ENCODE measurements at regions not wholly inside any gene's neighbourhood (a gene's known extent, or its start where the extent isn't known, plus 50 kb on each side); places are given as distances from the start of the nearest gene placed in this dataset.

- no peak for TF ChIP-seq EGR1 (IDR thresholded peaks at IDR 0.05; ENCODE audit: low read depth in 2 of 2)
- TF ChIP-seq, protein P1, sequence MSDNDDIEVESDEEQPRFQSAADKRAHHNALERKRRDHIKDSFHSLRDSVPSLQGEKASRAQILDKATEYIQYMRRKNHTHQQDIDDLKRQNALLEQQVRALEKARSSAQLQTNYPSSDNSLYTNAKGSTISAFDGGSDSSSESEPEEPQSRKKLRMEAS (IDR thresholded peaks at IDR 0.05) = no peak
- peak; percentile 85 to 95 for TF ChIP-seq RAD21 (IDR thresholded peaks at IDR 0.05)
- TF ChIP-seq, protein P2, sequence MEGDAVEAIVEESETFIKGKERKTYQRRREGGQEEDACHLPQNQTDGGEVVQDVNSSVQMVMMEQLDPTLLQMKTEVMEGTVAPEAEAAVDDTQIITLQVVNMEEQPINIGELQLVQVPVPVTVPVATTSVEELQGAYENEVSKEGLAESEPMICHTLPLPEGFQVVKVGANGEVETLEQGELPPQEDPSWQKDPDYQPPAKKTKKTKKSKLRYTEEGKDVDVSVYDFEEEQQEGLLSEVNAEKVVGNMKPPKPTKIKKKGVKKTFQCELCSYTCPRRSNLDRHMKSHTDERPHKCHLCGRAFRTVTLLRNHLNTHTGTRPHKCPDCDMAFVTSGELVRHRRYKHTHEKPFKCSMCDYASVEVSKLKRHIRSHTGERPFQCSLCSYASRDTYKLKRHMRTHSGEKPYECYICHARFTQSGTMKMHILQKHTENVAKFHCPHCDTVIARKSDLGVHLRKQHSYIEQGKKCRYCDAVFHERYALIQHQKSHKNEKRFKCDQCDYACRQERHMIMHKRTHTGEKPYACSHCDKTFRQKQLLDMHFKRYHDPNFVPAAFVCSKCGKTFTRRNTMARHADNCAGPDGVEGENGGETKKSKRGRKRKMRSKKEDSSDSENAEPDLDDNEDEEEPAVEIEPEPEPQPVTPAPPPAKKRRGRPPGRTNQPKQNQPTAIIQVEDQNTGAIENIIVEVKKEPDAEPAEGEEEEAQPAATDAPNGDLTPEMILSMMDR (IDR thresholded peaks at IDR 0.05; ENCODE audit: low read depth, low read length, missing input control) = peak; percentile 57
- no peak for TF ChIP-seq TAF1 (conservative IDR thresholded peaks at IDR 0.05)
- TF ChIP-seq, protein P3, sequence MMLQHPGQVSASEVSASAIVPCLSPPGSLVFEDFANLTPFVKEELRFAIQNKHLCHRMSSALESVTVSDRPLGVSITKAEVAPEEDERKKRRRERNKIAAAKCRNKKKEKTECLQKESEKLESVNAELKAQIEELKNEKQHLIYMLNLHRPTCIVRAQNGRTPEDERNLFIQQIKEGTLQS (IDR thresholded peaks at IDR 0.05) = peak; percentile 24
- peak; percentile 52 for TF ChIP-seq YY1 (IDR thresholded peaks at IDR 0.05)
- no peak for TF ChIP-seq FOXA2 (IDR thresholded peaks at IDR 0.05)
- TF ChIP-seq JUND (IDR thresholded peaks at IDR 0.05) = no peak
Observed at GRCh38 chr9:108272349-108272899, 583.4 kb downstream of the ACTL7B start.
